CD4-positive, CD25-positive, alpha-beta regulatory T cell (primary cell): ENCODE measurements at regions not wholly inside any gene's neighbourhood (a gene's known extent, or its start where the extent isn't known, plus 50 kb on each side); places are given as distances from the start of the nearest gene placed in this dataset.
A peak's percentile ranks its signal among the peaks of the same experiment; 100 is the strongest.

Source experiments
- ATAC-seq, 2 donors: fragments of 150-1000 bp; cut with Tn5 transposase; one replicate each; pipeline ENCODE4 v1.10.0; 2021; ENCODE audit warnings: low read depth in 2 of 2, moderate number of reproducible peaks in 2 of 2, moderate library complexity in 1 of 2
- DNase-seq, 3 donors: peaks; one replicate each; pipeline versions ENCODE4 v3.0.0 to v3.0.0-alpha.2; 2012 to 2022; ENCODE audit warnings: mixed read lengths in 1 of 3
- H3K27ac ChIP-seq: one replicate; pipeline ENCODE4 v1.7.0; 2013; ENCODE audit warnings: mild to moderate bottlenecking, low read length; ENCODE audit not compliant: insufficient read depth, poor library complexity, severe bottlenecking
- H3K27me3 ChIP-seq: one replicate; pipeline ENCODE4 v1.7.0; 2013; ENCODE audit warnings: low read length; ENCODE audit not compliant: control insufficient read depth, insufficient read depth
- H3K36me3 ChIP-seq: one replicate; pipeline ENCODE4 v1.7.0; 2013; ENCODE audit warnings: mild to moderate bottlenecking, low read length, moderate library complexity; ENCODE audit not compliant: control insufficient read depth, insufficient read depth
- H3K4me1 ChIP-seq: 2 replicates; pipeline ENCODE4 v1.7.0; 2013; ENCODE audit warnings: mild to moderate bottlenecking, low read length; ENCODE audit not compliant: insufficient read depth, control insufficient read depth, poor library complexity, severe bottlenecking
- H3K4me3 ChIP-seq: one replicate; pipeline ENCODE4 v1.7.0; 2013; ENCODE audit warnings: low read depth, mild to moderate bottlenecking, low read length, moderate library complexity
- H3K9me3 ChIP-seq, 2 experiments: 1 replicate in 1 of 2; 2 replicates in 1 of 2; pipeline ENCODE4 v1.7.0; 2013; ENCODE audit warnings: low read length in 2 of 2, mild to moderate bottlenecking in 1 of 2, moderate library complexity in 1 of 2; ENCODE audit not compliant: control insufficient read depth in 2 of 2
- H3K27ac Mint-ChIP-seq, 3 donors: one replicate each; pipeline ENCODE4 v1.8.0; 2020 to 2022; ENCODE audit warnings: mild to moderate bottlenecking in 3 of 3, mixed read lengths in 3 of 3, moderate library complexity in 2 of 3
- H3K27me3 Mint-ChIP-seq: one replicate; pipeline ENCODE4 v1.8.0; 2022; ENCODE audit warnings: mild to moderate bottlenecking, mixed read lengths
- H3K36me3 Mint-ChIP-seq: one replicate; pipeline ENCODE4 v1.8.0; 2020; ENCODE audit warnings: mixed read lengths
- H3K4me1 Mint-ChIP-seq, 4 donors: one replicate each; pipeline ENCODE4 v1.8.0; 2020 to 2022; ENCODE audit warnings: mixed read lengths in 4 of 4, mild to moderate bottlenecking in 1 of 4
- H3K4me3 Mint-ChIP-seq, 4 donors: one replicate each; pipeline ENCODE4 v1.8.0; 2020 to 2022; ENCODE audit warnings: mild to moderate bottlenecking in 4 of 4, mixed read lengths in 4 of 4, moderate library complexity in 3 of 4
- H3K9me3 Mint-ChIP-seq, 7 donors: one replicate each; pipeline ENCODE4 v1.8.0; 2020 to 2022; ENCODE audit warnings: mixed read lengths in 7 of 7, mild to moderate bottlenecking in 3 of 7, moderate library complexity in 2 of 7

DNA sequence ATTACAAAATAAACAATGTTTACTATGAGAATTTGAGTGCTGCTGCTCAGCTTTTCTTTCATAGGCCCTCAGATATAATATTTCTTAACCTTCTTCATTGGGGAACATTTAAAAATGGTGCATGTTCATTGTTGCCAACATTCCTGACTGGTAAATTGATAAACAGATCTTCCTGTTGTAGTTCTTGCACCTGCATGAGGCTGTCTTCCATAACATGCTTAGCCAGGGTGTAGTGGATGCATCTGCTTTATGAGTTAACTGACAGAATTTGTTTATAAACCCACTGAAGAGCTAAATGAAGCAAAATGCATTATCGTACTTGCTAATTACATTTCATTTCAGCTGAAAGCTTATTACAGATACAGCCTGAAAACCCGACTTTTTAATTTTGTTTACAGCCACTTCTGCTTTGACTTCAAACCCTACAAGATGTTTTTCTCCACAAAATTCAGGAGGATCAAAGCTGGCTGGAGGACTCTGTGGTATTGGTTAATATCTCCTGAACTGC lies 177.2 kb downstream of the SEM1 start:
- Mint-ChIP-seq H3K4me1 (no peaks in the 10 kb centered on the region), H3K36me3 (no peaks in the 10 kb centered on the region), H3K27me3 (no peaks in the 10 kb centered on the region), H3K4me3 (no peak overlapping the region), H3K9me3 (peaks cover 0 to 2% (median 0%) of the 10 kb centered on the region in 7 donors), H3K27ac (no peak overlapping the region)
- no peak for DNase-seq
- Histone ChIP-seq H3K4me3 (no peak overlapping the region), H3K4me1 (no peaks in the 10 kb centered on the region), H3K27me3 (peaks cover 8% of the 10 kb centered on the region), H3K36me3 (no peaks in the 10 kb centered on the region), H3K27ac (no peak overlapping the region), H3K9me3 (no peaks in the 10 kb centered on the region)
- no peak for ATAC-seq

DNA sequence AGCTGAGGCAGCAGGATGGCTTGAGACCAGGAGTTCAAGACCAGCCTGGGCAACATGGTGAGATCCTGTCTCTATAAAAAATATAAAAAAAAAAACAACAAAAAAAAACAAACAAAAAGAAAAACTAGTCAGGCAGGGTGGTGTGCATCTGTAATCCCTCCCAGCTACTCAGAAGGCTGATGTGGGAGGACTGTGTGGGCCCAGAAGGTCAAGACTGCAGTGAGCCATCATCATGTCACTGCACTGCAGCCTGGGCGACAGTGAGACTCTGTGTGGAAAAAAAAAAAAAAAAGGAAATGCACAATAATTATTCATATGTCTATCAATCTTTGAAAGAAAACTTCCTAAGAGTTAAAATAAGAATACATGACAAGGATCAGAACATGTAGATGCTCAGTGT lies 178.3 kb downstream of the SEM1 start:
- DNase-seq (no peak), ATAC-seq (no peak)
- Histone ChIP-seq H3K4me1 (no peaks in the 10 kb centered on the region), H3K27ac (no peak overlapping the region), H3K36me3 (no peaks in the 10 kb centered on the region), H3K4me3 (no peak overlapping the region), H3K9me3 (no peaks in the 10 kb centered on the region), H3K27me3 (peaks cover 8% of the 10 kb centered on the region)
- no peak overlapping the region for H3K4me3 Mint-ChIP-seq
- no peaks in the 10 kb centered on the region for H3K4me1 Mint-ChIP-seq
- no peaks in the 10 kb centered on the region for H3K36me3 Mint-ChIP-seq
- H3K9me3 Mint-ChIP-seq, result peaks cover 0 to 2% (median 0%) of the 10 kb centered on the region in 7 donors
- no peak overlapping the region for H3K27ac Mint-ChIP-seq
- H3K27me3 Mint-ChIP-seq, result peaks cover 6% of the 10 kb centered on the region

GRCh38 chr7:96530786-96531185 lies 178.9 kb downstream of the SEM1 start:
- Mint-ChIP-seq H3K27me3 (peaks cover 11% of the 10 kb centered on the region), H3K4me3 (no peak overlapping the region), H3K36me3 (no peaks in the 10 kb centered on the region), H3K27ac (peak overlapping the region in 1 of 3 donors; percentile 66), H3K9me3 (peaks cover 0 to 2% (median 0%) of the 10 kb centered on the region in 7 donors), H3K4me1 (no peaks in the 10 kb centered on the region)
- Histone ChIP-seq H3K27me3 (peaks cover 8% of the 10 kb centered on the region), H3K27ac (no peak overlapping the region), H3K9me3 (no peaks in the 10 kb centered on the region), H3K36me3 (no peaks in the 10 kb centered on the region), H3K4me3 (no peak overlapping the region), H3K4me1 (no peaks in the 10 kb centered on the region)
- ATAC-seq (no peak), DNase-seq (no peak)

GRCh38 chr7:96527133-96527827 lies 182.4 kb downstream of the SEM1 start:
- Histone ChIP-seq H3K4me3 (no peak overlapping the region), H3K4me1 (no peaks in the 10 kb centered on the region), H3K9me3 (no peaks in the 10 kb centered on the region), H3K27ac (no peak overlapping the region), H3K27me3 (peaks cover 3% of the 10 kb centered on the region), H3K36me3 (no peaks in the 10 kb centered on the region)
- Mint-ChIP-seq H3K9me3 (peaks cover 0 to 2% (median 0%) of the 10 kb centered on the region in 7 donors), H3K4me3 (no peak overlapping the region), H3K4me1 (peaks cover 0 to 3% (median 0%) of the 10 kb centered on the region in 4 donors), H3K27me3 (peaks cover 20% of the 10 kb centered on the region), H3K36me3 (no peaks in the 10 kb centered on the region), H3K27ac (no peak overlapping the region)
- DNase-seq (no peak), ATAC-seq (no peak)

DNA sequence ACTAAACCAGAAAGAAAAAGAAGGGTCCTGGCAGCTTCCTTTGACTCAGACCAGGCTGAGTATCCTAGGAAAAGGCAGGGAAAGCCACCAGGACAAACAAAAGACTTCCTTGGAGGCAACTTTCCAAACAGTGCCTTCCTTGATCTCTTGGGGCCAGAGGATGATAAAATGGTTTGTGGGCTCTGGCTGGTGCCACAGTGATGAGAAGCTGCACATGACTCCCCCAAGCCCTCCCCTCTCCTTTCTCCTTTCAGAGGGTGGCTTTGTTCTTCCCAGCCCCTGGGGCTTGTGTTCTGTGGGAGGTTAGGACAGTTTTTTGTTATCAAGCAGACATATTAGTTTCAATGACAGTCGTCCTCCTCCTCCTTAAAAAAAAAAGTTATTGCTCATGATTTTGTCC lies 183.2 kb downstream of the SEM1 start:
- H3K4me3 Mint-ChIP-seq, result no peak overlapping the region
- ATAC-seq (no peak), DNase-seq (no peak)
- peaks cover 3% of the 10 kb centered on the region for H3K27me3 ChIP-seq
- H3K36me3 ChIP-seq, result no peaks in the 10 kb centered on the region
- H3K4me3 ChIP-seq, result no peak overlapping the region
- H3K9me3 ChIP-seq, result no peaks in the 10 kb centered on the region
- peaks cover 0 to 3% (median 0%) of the 10 kb centered on the region in 4 donors for H3K4me1 Mint-ChIP-seq
- H3K27me3 Mint-ChIP-seq, result peaks cover 20% of the 10 kb centered on the region
- no peaks in the 10 kb centered on the region for H3K36me3 Mint-ChIP-seq
- H3K4me1 ChIP-seq, result no peaks in the 10 kb centered on the region
- no peak overlapping the region for H3K27ac Mint-ChIP-seq
- peaks cover 0 to 2% (median 0%) of the 10 kb centered on the region in 7 donors for H3K9me3 Mint-ChIP-seq
- H3K27ac ChIP-seq, result no peak overlapping the region

- Mint-ChIP-seq H3K27ac (no peak overlapping the region), H3K36me3 (no peaks in the 10 kb centered on the region), H3K9me3 (peaks cover 0 to 4% (median 0%) of the 10 kb centered on the region in 7 donors), H3K27me3 (peaks cover 21% of the 10 kb centered on the region), H3K4me3 (no peak overlapping the region), H3K4me1 (peaks cover 0 to 3% (median 0%) of the 10 kb centered on the region in 4 donors)
- no peaks in the 10 kb centered on the region for H3K36me3 ChIP-seq
- H3K9me3 ChIP-seq, result no peaks in the 10 kb centered on the region
- H3K4me1 ChIP-seq, result no peaks in the 10 kb centered on the region
- ATAC-seq (no peak), DNase-seq (no peak)
- H3K27me3 ChIP-seq, result no peaks in the 10 kb centered on the region
- no peak overlapping the region for H3K4me3 ChIP-seq
- H3K27ac ChIP-seq, result no peak overlapping the region
These were observed 188.4 kb downstream of the SEM1 start for GRCh38 chr7:96521068-96521894.

GRCh38 chr7:96508371-96508770 lies 186.5 kb upstream of the SLC25A13 start:
- DNase-seq, result no peak
- no peaks in the 10 kb centered on the region for H3K36me3 Mint-ChIP-seq
- no peak overlapping the region for H3K27ac Mint-ChIP-seq
- no peaks in the 10 kb centered on the region for H3K36me3 ChIP-seq
- no peak overlapping the region for H3K27ac ChIP-seq
- no peaks in the 10 kb centered on the region for H3K9me3 ChIP-seq
- no peaks in the 10 kb centered on the region for H3K4me1 Mint-ChIP-seq
- H3K27me3 Mint-ChIP-seq, result peaks cover 22% of the 10 kb centered on the region
- H3K4me1 ChIP-seq, result no peaks in the 10 kb centered on the region
- no peaks in the 10 kb centered on the region for H3K9me3 Mint-ChIP-seq
- ATAC-seq, result no peak
- H3K4me3 Mint-ChIP-seq, result no peak overlapping the region
- no peak overlapping the region for H3K4me3 ChIP-seq
- peaks cover 3% of the 10 kb centered on the region for H3K27me3 ChIP-seq
